HG03565 (cell line): ENCODE measurements at regions not wholly inside any gene's neighbourhood (a gene's known extent, or its start where the extent isn't known, plus 50 kb on each side); places are given as distances from the start of the nearest gene placed in this dataset.
"Not testable (repeated sequence)": the region's sequence is repeated elsewhere in the genome, so short reads cannot be mapped to it uniquely, and the experiment has no call there.

Source experiments
- ATAC-seq: cut with Tn5 transposase; IDR thresholded peaks from one replicate; pipeline ENCODE4 v1.9.1; 2021; ENCODE audit warnings: mild to moderate bottlenecking, moderate library complexity; ENCODE audit not compliant: unreplicated experiment

DNA sequence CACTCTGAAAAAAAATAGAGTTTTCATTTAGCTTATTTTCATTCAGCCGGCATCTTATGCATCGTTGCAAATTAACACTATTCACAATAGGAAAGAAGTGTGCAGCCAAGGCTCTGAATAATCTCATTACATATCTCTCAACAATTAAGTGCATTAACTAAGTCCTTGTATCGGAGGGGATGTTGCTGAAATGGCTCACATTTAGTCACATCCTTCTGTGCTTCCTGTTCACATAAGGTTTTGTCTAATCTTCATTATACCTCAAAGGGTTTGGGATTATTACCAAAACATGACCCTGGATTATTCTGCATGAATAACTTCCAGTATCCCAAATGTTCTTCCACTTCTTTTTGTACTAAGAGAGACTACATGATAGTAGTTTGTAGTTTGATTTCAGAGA is 278.0 kb upstream of the GRIA1 start:
- ATAC-seq: no peak

DNA sequence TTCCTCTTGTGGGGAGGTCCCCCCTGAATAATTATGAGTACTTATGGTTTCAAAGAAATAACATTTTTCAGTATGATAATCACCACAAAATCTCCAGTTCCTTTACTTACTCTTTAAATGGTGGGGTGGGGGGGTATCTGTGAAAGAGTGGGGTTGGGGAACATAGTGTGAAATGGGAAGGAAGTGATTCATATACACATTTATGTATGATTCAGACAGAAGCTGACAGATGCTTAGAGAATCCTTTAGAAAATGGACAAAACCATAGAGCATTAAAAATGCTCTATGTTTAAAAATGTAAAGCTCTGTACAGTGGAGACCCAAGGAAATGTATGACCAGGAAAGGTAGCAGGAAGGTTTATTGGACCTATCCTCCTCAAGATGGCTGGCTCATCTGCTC is 267.5 kb upstream of the GRIA1 start:
- no peak for ATAC-seq

DNA sequence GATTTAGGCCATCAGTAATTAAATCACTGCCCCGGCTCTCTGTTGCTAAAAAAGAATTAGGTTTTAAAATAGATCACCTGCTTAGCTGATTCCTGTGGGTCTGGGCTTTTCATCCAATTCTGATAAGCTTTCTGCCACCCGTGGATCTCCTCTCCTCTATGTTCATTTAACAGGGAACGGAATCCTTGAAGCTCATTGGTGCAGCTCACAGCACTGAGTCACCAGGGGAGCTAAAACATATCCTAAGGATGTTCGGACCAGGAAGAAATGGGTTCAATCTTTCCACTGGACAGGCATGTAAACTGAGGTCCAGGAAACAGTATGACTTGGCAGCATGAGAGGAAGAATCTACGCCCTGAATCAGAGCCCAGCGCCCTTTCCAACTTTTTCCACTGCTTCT is 267.1 kb upstream of the GRIA1 start:
- ATAC-seq: no peak

GRCh38 chr5:153224651-153225050 is 265.8 kb upstream of the GRIA1 start:
- ATAC-seq: no peak

DNA sequence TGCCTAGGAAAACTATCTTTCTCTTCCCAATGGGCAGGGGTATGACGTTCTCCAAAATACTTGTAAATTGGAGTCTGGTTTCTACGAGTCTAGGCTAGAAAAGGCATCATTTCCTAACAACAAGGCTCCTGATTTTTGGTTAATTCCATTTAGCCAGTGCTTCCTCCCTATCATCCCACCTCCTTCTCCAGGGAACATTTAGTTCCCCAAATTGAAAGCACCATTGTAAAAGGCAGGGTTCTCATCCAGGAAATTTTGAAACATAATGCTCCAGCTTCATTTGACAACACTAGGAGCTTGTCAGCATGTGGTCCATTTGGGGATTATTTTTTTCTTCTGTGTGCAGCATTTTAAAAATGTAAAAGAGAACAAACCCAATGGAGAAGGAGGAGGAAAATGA is 256.5 kb upstream of the GRIA1 start:
- no peak for ATAC-seq

DNA sequence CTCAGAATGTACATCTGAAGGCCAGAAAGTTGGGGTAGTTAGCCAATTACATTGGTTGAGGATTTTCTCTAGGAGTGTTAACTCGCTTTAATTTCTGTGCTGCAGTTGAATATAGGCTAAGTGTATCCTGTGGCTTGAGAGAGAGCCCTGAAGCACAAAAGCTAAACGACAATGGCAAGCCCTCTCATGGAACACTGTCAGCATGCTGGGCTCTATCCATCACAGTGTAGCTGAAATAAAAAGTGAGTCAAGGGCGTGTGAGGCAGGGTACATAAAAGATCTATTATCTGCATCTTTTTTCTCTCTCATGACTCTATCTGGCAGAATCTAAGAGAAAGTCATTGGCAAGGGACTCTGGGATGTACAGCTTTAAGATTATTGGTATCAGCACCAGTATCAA is 254.2 kb upstream of the GRIA1 start:
- no peak for ATAC-seq

DNA sequence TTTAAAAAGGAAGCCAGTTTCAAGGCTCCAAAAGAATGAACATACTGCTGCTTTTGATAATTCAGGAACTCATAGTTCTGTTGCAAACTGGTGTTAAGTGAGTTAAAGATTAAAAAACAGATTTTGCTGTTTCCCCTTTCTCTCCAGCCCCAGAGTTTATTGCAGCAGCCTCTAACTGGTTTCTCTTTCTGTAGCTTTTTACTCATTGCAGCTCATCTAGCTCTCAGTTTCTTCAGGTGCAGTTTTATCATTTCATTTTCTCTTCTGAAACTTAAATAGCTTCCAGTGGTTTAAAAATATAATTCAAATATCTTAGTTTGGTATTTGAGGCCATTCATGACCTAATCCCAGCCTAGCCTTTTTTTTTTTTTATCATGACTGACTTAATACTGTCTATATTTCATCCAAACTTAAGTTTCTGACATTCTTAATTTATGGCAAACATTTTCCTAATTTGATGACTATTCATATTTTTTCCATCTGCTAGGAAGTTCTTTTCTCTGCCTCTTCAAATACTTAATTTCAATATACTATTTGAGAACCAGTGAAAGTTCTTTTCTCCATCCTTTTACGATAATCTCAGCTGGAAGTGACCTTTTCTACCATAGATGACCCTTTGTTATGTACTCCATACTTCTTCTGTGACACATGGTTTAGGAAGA is 252.7 kb upstream of the GRIA1 start:
- ATAC-seq: peak; percentile 62

DNA sequence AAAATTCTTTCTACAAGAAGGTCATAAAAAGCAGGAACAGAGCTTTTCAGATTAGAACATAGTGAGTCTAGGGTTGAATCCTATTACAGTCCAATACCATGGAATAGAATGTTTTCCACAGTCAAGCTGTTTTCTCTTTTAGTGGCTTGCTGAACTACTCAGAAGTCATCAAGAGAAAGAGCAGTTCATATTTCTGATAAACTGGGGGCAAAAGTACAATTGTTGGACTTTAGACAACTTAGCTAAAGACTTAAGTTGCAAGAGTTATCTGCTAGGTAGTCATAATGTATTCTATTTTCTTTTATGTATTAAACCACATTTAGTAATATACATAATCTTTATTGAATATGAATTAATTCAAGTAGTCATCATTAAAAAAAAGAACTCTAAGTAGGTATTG is 233.1 kb upstream of the GRIA1 start:
- ATAC-seq: no peak

GRCh38 chr5:153258469-153258868 is 232.0 kb upstream of the GRIA1 start:
- ATAC-seq: no peak

GRCh38 chr5:153267506-153267905 is 223.0 kb upstream of the GRIA1 start:
- no peak for ATAC-seq

GRCh38 chr5:153275695-153276094 is 214.8 kb upstream of the GRIA1 start:
- ATAC-seq: no peak

GRCh38 chr5:153276151-153276550 is 214.3 kb upstream of the GRIA1 start:
- no peak for ATAC-seq

- ATAC-seq: not testable (repeated sequence)
These were observed 194.1 kb upstream of the GRIA1 start for GRCh38 chr5:153296251-153296844.

GRCh38 chr5:153299891-153300290 is 190.6 kb upstream of the GRIA1 start:
- no peak for ATAC-seq

- ATAC-seq: no peak
These were observed 182.2 kb upstream of the GRIA1 start for GRCh38 chr5:153308282-153308681.

GRCh38 chr5:153318556-153318955 is 171.9 kb upstream of the GRIA1 start:
- no peak for ATAC-seq

GRCh38 chr5:153321478-153321877 is 169.0 kb upstream of the GRIA1 start:
- ATAC-seq: no peak

DNA sequence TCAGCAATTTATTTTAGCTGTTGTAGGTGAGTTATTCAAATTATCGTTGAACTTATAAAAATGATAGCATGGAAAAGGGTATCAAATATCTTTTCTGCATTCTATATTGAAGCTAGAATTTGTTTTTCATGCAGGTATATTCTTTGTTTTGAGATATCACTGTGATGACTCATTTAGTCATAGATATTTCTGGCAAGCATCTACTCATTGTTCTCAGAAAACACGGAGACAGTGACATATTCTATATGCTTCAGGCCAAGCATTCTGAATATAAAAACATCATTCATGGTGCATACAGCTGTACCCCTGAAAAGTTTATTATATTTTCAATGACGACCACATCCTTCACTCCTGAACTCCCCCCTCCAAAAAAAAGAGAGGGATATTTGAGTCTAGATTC is 150.3 kb upstream of the GRIA1 start:
- ATAC-seq: no peak

DNA sequence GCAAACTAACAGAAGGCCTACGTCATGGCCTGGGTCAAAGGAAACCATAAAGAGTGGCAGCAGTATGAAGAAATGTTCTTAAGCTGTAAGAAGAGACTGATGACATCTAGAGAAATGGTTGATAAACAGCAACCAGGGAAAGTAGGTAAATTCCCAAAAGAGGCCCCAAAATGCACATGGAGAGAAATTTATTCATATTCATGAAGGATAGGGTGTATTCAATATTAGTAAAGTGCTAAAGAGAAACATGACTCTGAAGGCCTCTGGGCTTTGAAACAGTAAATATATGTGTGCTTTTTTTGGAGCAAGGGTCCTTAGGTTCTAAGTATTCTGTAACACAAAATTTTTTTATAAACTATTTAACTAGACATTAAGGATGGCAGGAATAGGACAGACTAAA is 149.7 kb upstream of the GRIA1 start:
- ATAC-seq: no peak

DNA sequence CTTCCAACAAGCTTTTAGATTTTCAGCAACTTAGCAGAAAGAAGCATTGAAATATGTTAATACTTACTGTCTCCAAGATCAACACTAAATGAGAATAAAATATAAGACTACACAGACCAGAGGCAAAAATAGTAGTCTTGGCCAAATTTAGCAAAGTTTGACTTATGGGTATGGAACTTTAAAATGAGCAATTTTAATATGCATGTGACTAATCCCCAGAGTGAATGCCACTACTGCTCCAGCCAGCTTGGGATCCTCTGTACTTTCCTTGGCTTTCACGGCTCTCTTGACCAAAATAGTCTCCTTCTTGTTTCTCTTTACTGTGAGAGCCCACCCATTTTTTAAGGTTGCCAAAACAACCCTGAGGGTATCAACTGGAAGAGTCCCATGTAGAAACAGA is 148.0 kb upstream of the GRIA1 start:
- no peak for ATAC-seq

- no peak for ATAC-seq
These were observed 142.9 kb upstream of the GRIA1 start for GRCh38 chr5:153347611-153348010.

DNA sequence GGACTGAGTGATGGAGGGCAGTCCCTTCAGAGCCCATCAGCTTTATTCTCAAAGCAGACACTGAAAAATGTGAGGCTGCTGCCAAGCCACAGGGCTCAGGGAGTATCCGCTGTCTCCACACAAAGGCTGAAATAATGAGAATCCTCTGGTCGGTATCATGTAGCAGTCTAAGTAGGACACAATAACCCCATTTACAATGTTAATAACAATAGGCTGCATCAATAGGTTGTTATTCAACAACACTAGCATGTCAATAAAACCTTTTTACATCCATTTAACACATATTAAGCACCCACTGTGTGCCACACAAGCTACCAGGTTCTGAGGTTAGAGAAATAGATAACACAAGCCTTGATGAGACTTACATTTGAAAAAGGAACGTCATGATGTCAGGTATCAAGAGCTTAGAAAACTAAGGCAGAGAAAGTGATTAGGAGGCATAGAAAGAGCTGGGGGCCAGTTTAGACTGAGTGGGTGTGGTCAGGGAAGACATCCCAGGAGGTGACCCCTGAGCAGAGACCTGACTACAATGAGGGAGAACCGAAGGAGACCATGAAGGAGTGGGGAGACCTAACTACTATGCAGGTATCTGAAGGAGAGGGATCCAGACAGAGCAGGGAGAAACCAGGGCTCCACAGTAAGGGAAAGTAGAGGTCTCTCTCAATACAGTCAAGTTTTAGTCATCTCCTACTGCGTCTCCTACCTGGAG is 140.1 kb upstream of the GRIA1 start:
- ATAC-seq: no peak
